Hepatocyte (in vitro differentiated cells): ENCODE measurements at regions not wholly inside any gene's neighbourhood (a gene's known extent, or its start where the extent isn't known, plus 50 kb on each side); places are given as distances from the start of the nearest gene placed in this dataset.

ENCODE experiments used
- CTCF ChIP-seq: fragments of 200-600 bp; sonication (generic); IDR thresholded peaks from 2 replicates; pipeline ENCODE4 v1.5.1; 2016; ENCODE audit warnings: antibody characterized with exemption, mild to moderate bottlenecking; ENCODE audit not compliant: poor library complexity
- EZH2 ChIP-seq: fragments of 200-600 bp; sonication (generic); IDR thresholded peaks from 2 replicates; pipeline ENCODE4 v1.6.1; 2016; ENCODE audit warnings: antibody characterized with exemption, mild to moderate bottlenecking, borderline replicate concordance
- EZH2phosphoT487 ChIP-seq: fragments of 200-600 bp; sonication (generic); IDR thresholded peaks from one replicate; pipeline ENCODE4 v1.6.1; 2018; ENCODE audit warnings: antibody characterized with exemption, mild to moderate bottlenecking, low read depth, moderate library complexity; ENCODE audit not compliant: unreplicated experiment, severe bottlenecking

GRCh38 chr6:134523051-134523450 lies 205.1 kb upstream of the SGK1 start:
- TF ChIP-seq EZH2 (no peak), CTCF (no peak), EZH2phosphoT487 (no peak)
